Right ventricle myocardium inferior (tissue), 1 donor: ENCODE measurements at regions not wholly inside any gene's neighbourhood (a gene's known extent, or its start where the extent isn't known, plus 50 kb on each side); places are given as distances from the start of the nearest gene placed in this dataset.
A peak's percentile ranks its signal among the peaks of the same experiment; 100 is the strongest.
"Not testable (repeated sequence)": the region's sequence is repeated elsewhere in the genome, so short reads cannot be mapped to it uniquely, and the experiment has no call there.

Experiments used
- ATAC-seq: fragments of 200-7000 bp; cut with Tn5 transposase; one replicate; pipeline ENCODE4 v1.9.1; 2020; ENCODE audit warnings: mild to moderate bottlenecking, moderate library complexity
- DNase-seq: peaks from one replicate; pipeline ENCODE4 v3.0.0; 2021; ENCODE audit errors: missing footprints
- intact Hi-C: fragments of 100-400 bp; cut with DNase I; formaldehyde crosslinking; loops from one replicate; pipeline ENCODE4 v1.11.0; 2022
- donor health status: DM: no; HTN: yes; CAD: no; lungs with severe emphysema.

GRCh38 chr10:130338636-130339024, 202.4 kb downstream of the GLRX3 start:
- no peak for ATAC-seq
- intact Hi-C loops, result loop anchor here (10.0 kb wide), 1 partner anchor 1536 kb away; no protein-coding TSS in a partner anchor
- no peak for DNase-seq

GRCh38 chr10:130339091-130339490, 202.9 kb downstream of the GLRX3 start:
- intact Hi-C loops, result loop anchor here (10.0 kb wide), 1 partner anchor 1536 kb away; no protein-coding TSS in a partner anchor
- ATAC-seq, result no peak
- no peak for DNase-seq

GRCh38 chr10:130339911-130340310, 203.7 kb downstream of the GLRX3 start:
- DNase-seq, result no peak
- intact Hi-C loops, result loop anchor here (10.0 kb wide), 1 partner anchor 1535 kb away; no protein-coding TSS in a partner anchor
- no peak for ATAC-seq

GRCh38 chr10:130340816-130341215, 204.6 kb downstream of the GLRX3 start:
- DNase-seq (no peak), ATAC-seq (no peak)
- intact Hi-C loops, result no loop called here

GRCh38 chr10:130341356-130341755, 205.2 kb downstream of the GLRX3 start:
- ATAC-seq (no peak), DNase-seq (no peak)
- intact Hi-C loops, result no loop called here

- no peak for ATAC-seq
- intact Hi-C loops, result no loop called here
- no peak for DNase-seq
Observed at GRCh38 chr10:130345728-130346127, 209.5 kb downstream of the GLRX3 start.

GRCh38 chr10:130350996-130351395, 214.8 kb downstream of the GLRX3 start:
- ATAC-seq (no peak), DNase-seq (no peak)
- intact Hi-C loops, result no loop called here

GRCh38 chr10:130351466-130352290, 215.5 kb downstream of the GLRX3 start:
- intact Hi-C loops, result no loop called here
- no peak for ATAC-seq
- no peak for DNase-seq

- DNase-seq, result no peak
- intact Hi-C loops, result no loop called here
- ATAC-seq, result no peak
Observed at GRCh38 chr10:130352291-130352645, 216.1 kb downstream of the GLRX3 start.

- ATAC-seq (no peak), DNase-seq (no peak)
- intact Hi-C loops, result no loop called here
Observed at GRCh38 chr10:130353928-130354572, 217.9 kb downstream of the GLRX3 start.

GRCh38 chr10:130354573-130354954, 218.4 kb downstream of the GLRX3 start:
- intact Hi-C loops, result no loop called here
- peak; percentile 20 for DNase-seq

GRCh38 chr10:130354976-130355795, 219.0 kb downstream of the GLRX3 start:
- peak; percentile 44 for DNase-seq
- ATAC-seq, result no peak
- intact Hi-C loops, result no loop called here

More at GRCh38 chr10:130354573-130354954, 218.4 kb downstream of the GLRX3 start:
- no peak for ATAC-seq

GRCh38 chr10:130356429-130356828, 220.2 kb downstream of the GLRX3 start:
- intact Hi-C loops, ATAC-seq: not testable (repeated sequence)
- peak; percentile 11 for DNase-seq

- DNase-seq, result peak; percentile 34
- intact Hi-C loops, result no loop called here
- no peak for ATAC-seq
Observed at GRCh38 chr10:130357226-130357625, 221.0 kb downstream of the GLRX3 start.

GRCh38 chr10:130357951-130358350, 221.8 kb downstream of the GLRX3 start:
- DNase-seq, result peak; percentile 58
- no peak for ATAC-seq
- intact Hi-C loops, result no loop called here

GRCh38 chr10:130358981-130359650, 222.9 kb downstream of the GLRX3 start:
- no peak for ATAC-seq
- peak; percentile 35 for DNase-seq
- intact Hi-C loops, result no loop called here

- intact Hi-C loops, result no loop called here
- no peak for ATAC-seq
- DNase-seq, result peak; percentile 34
Observed at GRCh38 chr10:130359711-130360110, 223.5 kb downstream of the GLRX3 start.

- intact Hi-C loops, result no loop called here
- DNase-seq, result peak; percentile 64
- no peak for ATAC-seq
Observed at GRCh38 chr10:130360826-130361311, 224.7 kb downstream of the GLRX3 start.
